ENCODE measurements at regions not wholly inside any gene's neighbourhood (a gene's known extent, or its start where the extent isn't known, plus 50 kb on each side); places are given as distances from the start of the nearest gene placed in this dataset.

GRCh38 chr2:220980966-220981675, 591.0 kb downstream of the EPHA4 start:
- Histone ChIP-seq H3K36me3 (replicated peaks; ENCODE audit: insufficient read depth, low read depth) (no peaks in the 10 kb centered on the region), H3K9me3 (ENCODE audit: low read depth) (peaks cover 5% of the 10 kb centered on the region), H2AFZ (no peak overlapping the region), H3K9me2 (replicated peaks; ENCODE audit: insufficient read depth) (no peaks in the 10 kb centered on the region), H3K4me3 (no peak overlapping the region), H3K79me2 (no peaks in the 10 kb centered on the region), H4K20me1 (ENCODE audit: insufficient read depth, poor library complexity, severe bottlenecking) (no peaks in the 10 kb centered on the region), H3K27ac (no peak overlapping the region), H3K4me2 (no peak overlapping the region), H3K4me1 (ENCODE audit: insufficient read depth) (no peaks in the 10 kb centered on the region), H3K27me3 (no peaks in the 10 kb centered on the region)
- TF ChIP-seq, protein P1, sequence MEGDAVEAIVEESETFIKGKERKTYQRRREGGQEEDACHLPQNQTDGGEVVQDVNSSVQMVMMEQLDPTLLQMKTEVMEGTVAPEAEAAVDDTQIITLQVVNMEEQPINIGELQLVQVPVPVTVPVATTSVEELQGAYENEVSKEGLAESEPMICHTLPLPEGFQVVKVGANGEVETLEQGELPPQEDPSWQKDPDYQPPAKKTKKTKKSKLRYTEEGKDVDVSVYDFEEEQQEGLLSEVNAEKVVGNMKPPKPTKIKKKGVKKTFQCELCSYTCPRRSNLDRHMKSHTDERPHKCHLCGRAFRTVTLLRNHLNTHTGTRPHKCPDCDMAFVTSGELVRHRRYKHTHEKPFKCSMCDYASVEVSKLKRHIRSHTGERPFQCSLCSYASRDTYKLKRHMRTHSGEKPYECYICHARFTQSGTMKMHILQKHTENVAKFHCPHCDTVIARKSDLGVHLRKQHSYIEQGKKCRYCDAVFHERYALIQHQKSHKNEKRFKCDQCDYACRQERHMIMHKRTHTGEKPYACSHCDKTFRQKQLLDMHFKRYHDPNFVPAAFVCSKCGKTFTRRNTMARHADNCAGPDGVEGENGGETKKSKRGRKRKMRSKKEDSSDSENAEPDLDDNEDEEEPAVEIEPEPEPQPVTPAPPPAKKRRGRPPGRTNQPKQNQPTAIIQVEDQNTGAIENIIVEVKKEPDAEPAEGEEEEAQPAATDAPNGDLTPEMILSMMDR (IDR thresholded peaks at IDR 0.05; ENCODE audit: poor library complexity): no peak
- TF ChIP-seq EZH2 (IDR thresholded peaks at IDR 0.05; ENCODE audit: borderline replicate concordance) (no peak), EZH2phosphoT487 (IDR thresholded peaks at IDR 0.05; ENCODE audit: low read depth, severe bottlenecking, unreplicated experiment) (no peak)
- WGBS (ENCODE audit: low lambda C conversion rate, missing lambda C conversion rate): 58% methylated on average over 4 of the region's 4 CpGs
- no peak for DNase-seq (ENCODE audit: low spot score)

- Histone ChIP-seq H2AFZ (no peak overlapping the region), H3K36me3 (replicated peaks; ENCODE audit: insufficient read depth, low read depth) (no peaks in the 10 kb centered on the region), H3K27ac (no peak overlapping the region), H4K20me1 (ENCODE audit: insufficient read depth, poor library complexity, severe bottlenecking) (no peaks in the 10 kb centered on the region), H3K9me2 (replicated peaks; ENCODE audit: insufficient read depth) (no peaks in the 10 kb centered on the region), H3K4me1 (ENCODE audit: insufficient read depth) (no peaks in the 10 kb centered on the region), H3K9me3 (ENCODE audit: low read depth) (peaks cover 5% of the 10 kb centered on the region), H3K79me2 (no peaks in the 10 kb centered on the region), H3K4me2 (no peak overlapping the region), H3K27me3 (no peaks in the 10 kb centered on the region), H3K4me3 (no peak overlapping the region)
- no peak for TF ChIP-seq EZH2phosphoT487 (IDR thresholded peaks at IDR 0.05; ENCODE audit: low read depth, severe bottlenecking, unreplicated experiment)
- WGBS (ENCODE audit: low lambda C conversion rate, missing lambda C conversion rate): 78% methylated on average over 6 of the region's 6 CpGs
- DNase-seq (ENCODE audit: low spot score): no peak
Measured at GRCh38 chr2:220981926-220982325, 590.2 kb downstream of the EPHA4 start.

- Histone ChIP-seq H3K36me3 (replicated peaks; ENCODE audit: insufficient read depth, low read depth) (no peaks in the 10 kb centered on the region), H3K27ac (no peak overlapping the region), H3K9me3 (ENCODE audit: low read depth) (no peaks in the 10 kb centered on the region), H3K79me2 (no peaks in the 10 kb centered on the region), H3K27me3 (no peaks in the 10 kb centered on the region), H3K4me2 (no peak overlapping the region), H4K20me1 (ENCODE audit: insufficient read depth, poor library complexity, severe bottlenecking) (no peaks in the 10 kb centered on the region), H3K4me1 (ENCODE audit: insufficient read depth) (no peaks in the 10 kb centered on the region), H2AFZ (no peak overlapping the region), H3K4me3 (no peak overlapping the region), H3K9me2 (replicated peaks; ENCODE audit: insufficient read depth) (no peaks in the 10 kb centered on the region)
- WGBS (ENCODE audit: low lambda C conversion rate, missing lambda C conversion rate): 91% methylated on average over 4 of the region's 4 CpGs
- no peak for DNase-seq (ENCODE audit: low spot score)
- TF ChIP-seq, protein P1 (IDR thresholded peaks at IDR 0.05; ENCODE audit: poor library complexity): no peak
- TF ChIP-seq EZH2phosphoT487 (IDR thresholded peaks at IDR 0.05; ENCODE audit: low read depth, severe bottlenecking, unreplicated experiment) (no peak), EZH2 (IDR thresholded peaks at IDR 0.05; ENCODE audit: borderline replicate concordance) (no peak)
Measured at GRCh38 chr2:220985561-220985960, 586.5 kb downstream of the EPHA4 start.

- no peak overlapping the region for H2AFZ ChIP-seq
- no peaks in the 10 kb centered on the region for H4K20me1 ChIP-seq (ENCODE audit: insufficient read depth, poor library complexity, severe bottlenecking)
- no peaks in the 10 kb centered on the region for H3K9me3 ChIP-seq (ENCODE audit: low read depth)
- no peaks in the 10 kb centered on the region for H3K27me3 ChIP-seq
- WGBS (ENCODE audit: low lambda C conversion rate, missing lambda C conversion rate): 95% methylated on average over 3 of the region's 3 CpGs
- DNase-seq (ENCODE audit: low spot score): no peak
- no peak overlapping the region for H3K4me2 ChIP-seq
- no peak overlapping the region for H3K27ac ChIP-seq
- no peaks in the 10 kb centered on the region for H3K9me2 ChIP-seq (replicated peaks; ENCODE audit: insufficient read depth)
- H3K36me3 ChIP-seq (replicated peaks; ENCODE audit: insufficient read depth, low read depth): no peaks in the 10 kb centered on the region
- H3K4me1 ChIP-seq (ENCODE audit: insufficient read depth): no peaks in the 10 kb centered on the region
- H3K79me2 ChIP-seq: no peaks in the 10 kb centered on the region
- TF ChIP-seq, protein P1 (IDR thresholded peaks at IDR 0.05; ENCODE audit: poor library complexity): no peak
- no peak for TF ChIP-seq EZH2 (IDR thresholded peaks at IDR 0.05; ENCODE audit: borderline replicate concordance)
- H3K4me3 ChIP-seq: no peak overlapping the region
Measured at GRCh38 chr2:220987839-220988238, 584.3 kb downstream of the EPHA4 start.

Data from hepatocyte (in vitro differentiated cells).